ENCODE measurements at regions not wholly inside any gene's neighbourhood (a gene's known extent, or its start where the extent isn't known, plus 50 kb on each side); places are given as distances from the start of the nearest gene placed in this dataset.

- Histone ChIP-seq H3F3A (ENCODE audit: insufficient read depth, low read length) (no peaks in the 10 kb centered on the region), H3K9me2 (replicated peaks; ENCODE audit: insufficient read depth, low read length) (no peaks in the 10 kb centered on the region), H3K9me3 (replicated peaks; ENCODE audit: insufficient read depth, low read length) (no peaks in the 10 kb centered on the region), H3K27me3 (replicated peaks; ENCODE audit: insufficient read depth, low read length) (no peaks in the 10 kb centered on the region), H2AFZ (ENCODE audit: low read length) (no peak overlapping the region), H3K79me2 (ENCODE audit: low read length) (no peaks in the 10 kb centered on the region), H3K27ac (ENCODE audit: low read length) (no peak overlapping the region), H4K20me1 (ENCODE audit: insufficient read depth, low read length) (no peaks in the 10 kb centered on the region), H3K4me2 (ENCODE audit: low read depth, low read length) (no peak overlapping the region), H3K4me3 (ENCODE audit: low read length) (no peak overlapping the region), H3K36me3 (replicated peaks; ENCODE audit: insufficient read depth, low read length) (no peaks in the 10 kb centered on the region), H3K4me1 (ENCODE audit: low read length) (no peaks in the 10 kb centered on the region), H3K9ac (ENCODE audit: low read length) (no peak overlapping the region)
- no peak for TF ChIP-seq EZH2phosphoT487 (IDR thresholded peaks at IDR 0.05; ENCODE audit: low read length)
- peak; percentile 73 for DNase-seq
Observed at GRCh38 chr4:14566518-14566917, 435.8 kb upstream of the CPEB2 start.

GRCh38 chr4:14568351-14568750, 433.9 kb upstream of the CPEB2 start:
- Histone ChIP-seq H4K20me1 (ENCODE audit: insufficient read depth, low read length) (no peaks in the 10 kb centered on the region), H3F3A (ENCODE audit: insufficient read depth, low read length) (no peaks in the 10 kb centered on the region), H3K36me3 (replicated peaks; ENCODE audit: insufficient read depth, low read length) (no peaks in the 10 kb centered on the region), H3K4me1 (ENCODE audit: low read length) (no peaks in the 10 kb centered on the region), H3K9ac (ENCODE audit: low read length) (no peak overlapping the region), H3K4me3 (ENCODE audit: low read length) (no peak overlapping the region), H3K9me2 (replicated peaks; ENCODE audit: insufficient read depth, low read length) (no peaks in the 10 kb centered on the region), H3K9me3 (replicated peaks; ENCODE audit: insufficient read depth, low read length) (no peaks in the 10 kb centered on the region), H3K27ac (ENCODE audit: low read length) (no peak overlapping the region), H2AFZ (ENCODE audit: low read length) (no peak overlapping the region), H3K4me2 (ENCODE audit: low read depth, low read length) (no peak overlapping the region), H3K27me3 (replicated peaks; ENCODE audit: insufficient read depth, low read length) (no peaks in the 10 kb centered on the region), H3K79me2 (ENCODE audit: low read length) (no peaks in the 10 kb centered on the region)
- no peak for TF ChIP-seq EZH2 (optimal IDR thresholded peaks at IDR 0.05; ENCODE audit: low read depth, low read length)
- TF ChIP-seq CTCF (IDR thresholded peaks at IDR 0.05; ENCODE audit: low read length): no peak
- no peak for TF ChIP-seq EZH2phosphoT487 (IDR thresholded peaks at IDR 0.05; ENCODE audit: low read length)
- no peak for DNase-seq

GRCh38 chr4:14575289-14575688, 427.0 kb upstream of the CPEB2 start:
- no peak overlapping the region for H3K4me3 ChIP-seq (ENCODE audit: low read length)

More at GRCh38 chr4:14575289-14575688, 427.0 kb upstream of the CPEB2 start:
- Histone ChIP-seq H2AFZ (ENCODE audit: low read length) (no peak overlapping the region), H3K9me2 (replicated peaks; ENCODE audit: insufficient read depth, low read length) (no peaks in the 10 kb centered on the region), H3K9me3 (replicated peaks; ENCODE audit: insufficient read depth, low read length) (no peaks in the 10 kb centered on the region), H3K9ac (ENCODE audit: low read length) (no peak overlapping the region), H4K20me1 (ENCODE audit: insufficient read depth, low read length) (no peaks in the 10 kb centered on the region), H3F3A (ENCODE audit: insufficient read depth, low read length) (no peaks in the 10 kb centered on the region), H3K79me2 (ENCODE audit: low read length) (no peaks in the 10 kb centered on the region), H3K27me3 (replicated peaks; ENCODE audit: insufficient read depth, low read length) (no peaks in the 10 kb centered on the region), H3K27ac (ENCODE audit: low read length) (no peak overlapping the region), H3K36me3 (replicated peaks; ENCODE audit: insufficient read depth, low read length) (no peaks in the 10 kb centered on the region), H3K4me2 (ENCODE audit: low read depth, low read length) (no peak overlapping the region), H3K4me1 (ENCODE audit: low read length) (no peaks in the 10 kb centered on the region)
- DNase-seq: no peak
- TF ChIP-seq EZH2phosphoT487 (IDR thresholded peaks at IDR 0.05; ENCODE audit: low read length) (no peak), EZH2 (optimal IDR thresholded peaks at IDR 0.05; ENCODE audit: low read depth, low read length) (no peak), CTCF (IDR thresholded peaks at IDR 0.05; ENCODE audit: low read length) (no peak)

Data from MM.1S (cell line).